Fibroblast of mammary gland (primary cell): ENCODE measurements at regions not wholly inside any gene's neighbourhood (a gene's known extent, or its start where the extent isn't known, plus 50 kb on each side); places are given as distances from the start of the nearest gene placed in this dataset.

Experiments
- DNase-seq: peaks from one replicate; pipeline ENCODE4 v3.0.0-alpha.2; 2010; ENCODE audit warnings: low read depth
- H3K4me3 ChIP-seq: 2 replicates; pipeline ENCODE4 v1.5.1; 2011; ENCODE audit warnings: low read depth, mild to moderate bottlenecking, low read length, moderate library complexity; ENCODE audit not compliant: control insufficient read depth
- TF ChIP-seq, protein P1 (sequence below): conservative IDR thresholded peaks from 2 replicates; pipeline ENCODE4 v1.5.1; 2011; ENCODE audit warnings: low read depth, low read length, inconsistent platforms; ENCODE audit not compliant: control insufficient read depth, insufficient read depth

DNA sequence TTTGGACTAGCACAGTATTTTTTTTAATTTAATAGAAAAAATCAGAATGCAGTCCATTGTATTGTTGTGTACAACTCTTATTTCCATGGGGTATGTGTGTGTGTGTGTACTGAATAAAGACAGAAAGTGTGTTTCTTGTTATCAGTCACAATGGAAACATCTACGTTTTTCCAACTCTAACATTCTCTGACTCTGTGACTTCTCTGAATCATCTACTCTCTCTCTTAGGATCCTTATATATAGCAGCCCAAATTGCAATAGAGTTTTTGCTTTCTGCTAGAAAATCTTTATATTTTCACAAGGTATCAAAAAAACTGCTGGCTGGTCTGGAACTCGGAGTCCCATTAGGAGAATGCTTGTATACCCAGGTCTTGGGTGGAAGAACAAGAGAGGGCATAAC is 138.9 kb upstream of the ARID2 start:
- TF ChIP-seq, protein P1, sequence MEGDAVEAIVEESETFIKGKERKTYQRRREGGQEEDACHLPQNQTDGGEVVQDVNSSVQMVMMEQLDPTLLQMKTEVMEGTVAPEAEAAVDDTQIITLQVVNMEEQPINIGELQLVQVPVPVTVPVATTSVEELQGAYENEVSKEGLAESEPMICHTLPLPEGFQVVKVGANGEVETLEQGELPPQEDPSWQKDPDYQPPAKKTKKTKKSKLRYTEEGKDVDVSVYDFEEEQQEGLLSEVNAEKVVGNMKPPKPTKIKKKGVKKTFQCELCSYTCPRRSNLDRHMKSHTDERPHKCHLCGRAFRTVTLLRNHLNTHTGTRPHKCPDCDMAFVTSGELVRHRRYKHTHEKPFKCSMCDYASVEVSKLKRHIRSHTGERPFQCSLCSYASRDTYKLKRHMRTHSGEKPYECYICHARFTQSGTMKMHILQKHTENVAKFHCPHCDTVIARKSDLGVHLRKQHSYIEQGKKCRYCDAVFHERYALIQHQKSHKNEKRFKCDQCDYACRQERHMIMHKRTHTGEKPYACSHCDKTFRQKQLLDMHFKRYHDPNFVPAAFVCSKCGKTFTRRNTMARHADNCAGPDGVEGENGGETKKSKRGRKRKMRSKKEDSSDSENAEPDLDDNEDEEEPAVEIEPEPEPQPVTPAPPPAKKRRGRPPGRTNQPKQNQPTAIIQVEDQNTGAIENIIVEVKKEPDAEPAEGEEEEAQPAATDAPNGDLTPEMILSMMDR = no peak

GRCh38 chr12:45591635-45592034 is 137.9 kb upstream of the ARID2 start:
- TF ChIP-seq, protein P1 = no peak
- no peak for DNase-seq
- H3K4me3 ChIP-seq = no peak overlapping the region

More for the DNA sequence above, 138.9 kb upstream of the ARID2 start:
- DNase-seq = no peak
- no peak overlapping the region for H3K4me3 ChIP-seq

DNA sequence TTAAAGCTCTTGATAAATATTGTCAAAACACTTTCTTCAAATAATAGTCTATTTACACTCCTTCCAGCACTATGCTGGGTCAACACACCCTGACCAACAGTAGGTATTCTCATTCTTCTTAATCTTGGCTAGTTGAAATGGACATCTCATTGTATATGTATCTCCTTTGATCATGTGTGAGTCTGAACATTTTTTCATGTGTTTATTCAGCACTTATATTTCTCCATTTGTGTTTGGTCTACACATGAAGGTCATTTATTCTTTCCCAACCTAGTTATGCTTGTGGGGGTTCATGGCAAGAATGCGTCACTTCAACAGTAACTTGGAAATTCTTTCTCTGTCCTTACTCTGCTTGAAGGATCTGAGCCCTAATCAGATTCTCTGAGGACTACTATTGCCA is 133.1 kb upstream of the ARID2 start:
- no peak overlapping the region for H3K4me3 ChIP-seq
- DNase-seq = no peak
- TF ChIP-seq, protein P1 = no peak

DNA sequence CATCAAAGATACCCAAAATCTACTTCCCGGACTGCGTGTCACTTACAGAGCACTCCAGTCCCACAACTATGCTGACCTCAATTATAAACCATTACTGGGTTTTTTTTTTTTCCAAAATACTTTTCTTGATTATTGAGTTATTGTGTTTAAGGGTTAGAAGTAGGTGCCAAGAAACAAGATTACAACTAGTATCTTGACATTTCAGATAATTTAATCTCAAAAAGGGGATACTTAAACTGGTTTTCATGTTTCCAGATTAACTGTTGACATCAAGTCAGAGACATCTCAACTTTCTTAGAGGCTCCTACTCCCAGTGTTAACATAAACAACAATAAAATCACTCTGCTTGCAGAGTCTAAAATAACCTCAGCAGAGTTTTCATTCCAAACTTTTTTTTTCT is 131.2 kb upstream of the ARID2 start:
- no peak overlapping the region for H3K4me3 ChIP-seq
- TF ChIP-seq, protein P1 = no peak
- no peak for DNase-seq

- TF ChIP-seq, protein P1 = no peak
- DNase-seq = no peak
- H3K4me3 ChIP-seq = no peak overlapping the region
Observed at GRCh38 chr12:45598761-45599160, 130.7 kb upstream of the ARID2 start.

GRCh38 chr12:45599196-45599595 is 130.3 kb upstream of the ARID2 start:
- no peak overlapping the region for H3K4me3 ChIP-seq
- no peak for DNase-seq
- TF ChIP-seq, protein P1 = no peak

DNA sequence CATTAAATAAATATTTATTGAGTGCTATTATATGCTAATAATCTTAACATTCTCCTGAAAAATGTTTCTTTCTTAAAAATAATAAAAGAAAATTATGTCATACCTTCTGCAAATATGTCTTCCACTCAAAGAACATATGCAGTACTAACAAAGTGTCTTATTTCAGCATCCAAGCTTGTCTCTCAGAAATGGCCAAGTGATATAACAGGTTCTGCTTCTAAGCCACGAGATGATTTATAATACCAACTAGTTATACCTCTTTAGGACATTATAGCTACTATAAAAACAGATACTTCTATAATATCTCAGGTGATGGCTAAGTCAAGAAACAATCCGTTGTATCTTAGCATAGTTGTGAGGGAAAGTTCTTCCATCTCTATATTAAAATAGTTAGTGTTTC is 128.1 kb upstream of the ARID2 start:
- DNase-seq = no peak
- no peak overlapping the region for H3K4me3 ChIP-seq
- TF ChIP-seq, protein P1 = no peak
